ENCODE measurements at regions not wholly inside any gene's neighbourhood (a gene's known extent, or its start where the extent isn't known, plus 50 kb on each side); places are given as distances from the start of the nearest gene placed in this dataset.

- DNase-seq: no peak
Observed at GRCh38 chr9:118529210-118529609, 825.0 kb downstream of the TLR4 start.

DNA sequence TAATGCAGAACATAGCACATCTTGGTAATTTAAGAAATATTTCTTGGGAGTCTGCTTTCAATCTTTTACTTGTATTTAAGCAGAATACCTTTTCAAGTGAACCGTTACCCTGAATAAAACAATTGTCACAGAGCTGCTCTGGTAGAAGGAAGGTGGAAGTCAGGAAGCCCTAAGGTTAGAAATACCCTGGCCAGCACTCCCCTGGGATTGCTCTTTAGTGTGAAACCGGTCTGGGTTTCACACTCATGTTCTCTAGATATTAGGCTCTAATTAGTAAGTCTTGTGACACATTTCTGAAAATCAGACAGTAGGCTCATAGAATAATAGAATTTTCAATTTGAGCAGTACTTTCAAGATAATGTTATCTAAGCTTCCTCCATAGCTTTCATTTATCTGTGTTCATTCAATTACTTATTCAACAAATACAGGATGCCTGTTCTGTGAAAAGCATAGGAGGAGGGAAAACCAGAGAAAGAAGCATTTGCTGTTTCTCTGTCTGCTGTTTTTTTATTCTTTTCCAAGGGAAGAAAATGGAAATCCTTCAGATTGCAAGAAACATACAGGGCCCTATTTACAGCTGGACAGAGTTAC, 825.5 kb downstream of the TLR4 start:
- DNase-seq: no peak

- no peak for DNase-seq
Observed at GRCh38 chr9:118532592-118532991, 828.4 kb downstream of the TLR4 start.

DNA sequence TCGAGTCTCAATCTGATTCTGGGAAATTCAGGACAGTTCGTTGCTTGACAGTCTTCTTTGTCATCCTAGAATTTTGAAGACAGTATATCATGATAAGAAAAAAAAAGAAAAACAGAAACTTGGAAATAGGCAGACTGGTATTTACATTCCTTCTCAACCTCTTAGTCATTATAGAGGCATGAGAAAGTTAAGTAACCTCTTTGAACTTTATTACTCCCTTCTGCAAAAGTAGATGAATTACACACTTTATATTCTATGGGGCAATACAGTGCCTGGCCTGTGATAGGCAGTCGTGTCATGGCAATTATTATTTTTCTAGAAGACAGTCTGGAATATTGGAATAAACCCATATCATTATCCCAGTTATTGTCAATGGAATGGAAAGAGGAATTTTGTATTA, 828.9 kb downstream of the TLR4 start:
- no peak for DNase-seq

GRCh38 chr9:118533850-118534249, 829.6 kb downstream of the TLR4 start:
- no peak for DNase-seq

DNA sequence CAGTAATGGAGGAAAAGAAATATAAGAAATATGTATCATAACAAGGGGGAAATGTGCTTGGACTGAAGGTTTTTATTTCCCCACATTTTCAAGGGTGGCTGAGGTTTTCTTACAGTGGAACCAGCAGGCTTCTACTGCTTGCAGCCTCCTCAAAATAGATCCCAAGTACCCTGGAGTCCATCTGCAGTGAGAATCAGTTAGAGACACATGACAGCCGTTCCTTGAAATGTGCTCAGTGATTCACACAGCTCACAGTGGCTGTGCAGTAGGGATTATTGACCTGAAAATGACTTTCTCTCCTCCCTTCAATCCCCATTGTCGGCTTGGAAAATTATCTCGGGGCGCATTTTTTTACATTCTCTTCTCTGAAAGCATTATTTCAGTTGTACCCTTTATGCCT, 832.0 kb downstream of the TLR4 start:
- DNase-seq: no peak

- DNase-seq: no peak
Observed at GRCh38 chr9:118538959-118539358, 830.3 kb downstream of the BRINP1 start.

- no peak for DNase-seq
Observed at GRCh38 chr9:118553465-118553864, 815.8 kb downstream of the BRINP1 start.

GRCh38 chr9:118554987-118555386, 814.2 kb downstream of the BRINP1 start:
- DNase-seq: no peak

- DNase-seq: no peak
Observed at GRCh38 chr9:118558026-118558425, 811.2 kb downstream of the BRINP1 start.

DNA sequence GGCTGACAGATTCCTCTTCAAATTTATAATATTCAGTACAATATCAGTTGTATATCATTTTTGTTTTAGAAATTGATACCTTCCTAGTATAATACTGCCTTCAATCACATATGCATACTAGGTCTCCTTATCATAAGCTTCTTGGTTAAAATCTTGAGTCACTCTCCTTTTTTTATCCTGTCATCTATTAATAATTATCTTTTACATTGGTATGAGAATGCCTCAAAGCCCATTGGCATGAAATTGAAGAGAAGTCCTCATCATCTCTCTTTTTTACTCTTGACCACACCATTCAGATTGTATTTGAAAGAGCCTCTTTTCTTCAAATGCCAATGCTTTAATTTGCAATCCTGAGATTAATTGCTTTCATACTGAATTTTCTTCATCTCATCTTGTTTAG, 810.3 kb downstream of the BRINP1 start:
- no peak for DNase-seq

DNA sequence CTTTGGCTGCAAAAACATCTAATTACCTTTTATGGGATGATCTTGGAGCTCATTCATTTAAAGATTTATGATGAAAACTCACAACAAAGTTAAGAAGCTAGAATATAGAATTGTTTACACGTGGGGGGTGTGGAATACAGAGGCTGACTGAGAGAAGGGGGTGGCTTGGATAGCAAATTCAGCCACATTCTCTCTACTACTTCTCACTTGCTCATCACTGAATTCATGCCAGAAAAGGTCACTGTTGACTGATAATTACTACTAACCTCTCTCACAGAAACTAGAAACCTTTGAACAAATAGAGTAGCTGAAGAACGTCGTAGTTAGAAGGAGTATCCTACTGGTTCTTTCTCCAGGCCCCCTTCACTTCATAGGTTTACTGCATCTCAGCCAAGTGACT, 808.2 kb downstream of the BRINP1 start:
- no peak for DNase-seq

GRCh38 chr9:118563677-118564076, 805.6 kb downstream of the BRINP1 start:
- DNase-seq: no peak

DNA sequence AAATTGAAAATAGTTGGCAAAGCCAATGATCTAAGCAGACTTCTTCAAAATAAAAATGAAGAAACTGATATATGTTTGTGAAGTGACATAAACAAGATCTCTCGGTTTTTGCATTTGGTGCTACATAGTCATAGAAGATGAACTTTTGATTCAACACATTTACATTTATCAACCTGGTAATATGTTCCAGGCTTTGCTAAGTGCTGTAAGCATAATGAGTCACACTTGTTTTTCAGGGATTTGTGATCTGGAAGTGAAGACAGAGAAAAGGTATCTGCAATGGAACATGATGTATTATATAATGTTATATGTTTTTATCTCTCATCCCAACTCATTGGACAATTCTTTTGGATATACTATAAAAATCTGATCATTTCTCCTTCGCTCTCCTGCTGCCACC, 801.4 kb downstream of the BRINP1 start:
- no peak for DNase-seq

- DNase-seq: no peak
Observed at GRCh38 chr9:118568704-118569103, 800.5 kb downstream of the BRINP1 start.

GRCh38 chr9:118569148-118569547, 800.1 kb downstream of the BRINP1 start:
- no peak for DNase-seq

DNA sequence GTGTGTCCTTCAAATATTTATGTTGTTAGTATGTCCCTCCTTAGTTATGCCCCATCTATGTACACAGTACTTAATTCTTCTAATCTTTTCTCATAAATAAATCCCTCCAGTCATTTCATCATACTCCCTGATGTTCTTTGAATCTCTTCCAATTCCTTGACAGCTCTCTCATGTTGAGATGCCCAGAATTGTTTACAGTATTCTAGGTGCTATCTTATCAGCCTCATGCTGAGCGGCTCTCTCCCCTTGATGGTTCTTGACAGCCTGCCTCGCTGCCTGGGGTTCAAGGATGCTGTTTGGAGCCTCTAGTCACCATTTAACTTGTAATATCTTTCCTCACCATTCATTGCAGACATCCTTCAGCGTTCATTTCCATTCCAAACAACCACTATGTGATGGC, 799.2 kb downstream of the BRINP1 start:
- no peak for DNase-seq

DNA sequence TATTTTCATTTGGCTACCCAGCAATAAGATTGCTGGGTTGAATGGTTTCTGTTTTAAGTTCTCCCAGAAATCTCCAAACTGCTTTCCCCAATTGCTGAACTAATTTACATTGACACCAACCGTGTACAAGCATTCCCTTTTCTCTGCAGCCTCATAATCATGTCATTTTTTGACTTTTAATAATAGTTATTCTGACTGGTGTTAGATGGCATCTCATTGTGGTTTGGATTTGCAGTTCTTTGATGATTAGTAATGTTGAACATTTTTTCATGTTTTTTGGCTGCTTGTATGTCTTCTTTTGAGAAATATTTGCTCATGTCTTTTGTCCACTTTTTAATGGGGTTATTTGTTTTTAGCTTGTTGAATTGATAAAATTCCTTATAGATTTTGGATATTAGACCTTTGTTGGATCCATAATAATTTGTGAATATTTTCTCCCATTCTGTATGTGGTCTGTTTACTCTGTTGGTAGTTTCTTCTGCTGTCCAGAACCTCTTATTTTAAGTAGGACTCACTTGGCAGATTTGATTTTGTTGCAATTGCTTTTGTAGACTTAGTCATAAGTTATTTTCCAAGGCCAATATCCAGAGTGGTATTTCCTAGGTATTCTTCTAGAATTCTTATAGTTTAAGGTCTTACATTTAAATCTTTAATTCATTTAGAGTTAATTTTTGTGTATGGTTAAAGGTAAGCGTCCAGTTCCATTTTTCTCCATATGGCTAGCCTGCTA, 793.7 kb downstream of the BRINP1 start:
- DNase-seq: no peak

DNA sequence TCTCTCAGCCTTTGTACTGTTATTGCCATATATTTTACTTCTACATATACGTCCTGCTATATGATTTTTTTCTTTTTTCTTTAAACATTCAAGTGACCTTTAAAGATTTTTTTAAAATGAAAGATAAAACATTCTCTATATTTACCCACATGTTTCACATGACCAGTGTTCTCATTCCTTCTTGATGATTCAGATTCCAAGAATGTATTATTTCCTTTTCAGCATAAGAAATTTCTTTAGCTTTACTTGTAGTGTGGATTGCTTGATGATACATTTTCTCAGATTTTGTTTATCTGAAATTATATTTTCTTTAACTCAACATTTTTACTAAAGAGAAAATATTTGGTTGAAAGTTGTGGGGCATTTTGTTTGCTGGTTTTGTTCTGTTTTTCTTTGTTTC, 792.1 kb downstream of the BRINP1 start:
- DNase-seq: no peak

DNA sequence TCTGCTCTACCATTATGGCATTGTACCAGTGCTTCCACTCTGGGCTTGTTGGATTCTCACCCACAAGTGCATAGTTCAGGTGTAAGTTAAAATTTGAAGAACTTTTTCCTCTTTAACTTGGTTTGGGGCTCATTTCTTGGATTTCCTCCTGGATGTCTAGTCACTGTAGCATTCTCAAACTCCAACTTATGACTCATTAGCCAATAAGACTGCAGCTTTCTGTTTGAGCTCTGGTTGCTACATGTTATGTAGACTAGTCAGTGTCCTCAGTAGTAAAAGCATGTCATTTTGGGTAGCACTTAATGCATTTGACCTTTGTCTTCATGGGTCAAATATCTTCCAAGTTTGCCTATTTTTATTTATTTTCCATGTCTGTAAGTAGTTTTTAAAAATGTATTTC, 790.8 kb downstream of the BRINP1 start:
- no peak for DNase-seq

- no peak for DNase-seq
Observed at GRCh38 chr9:118583414-118583813, 785.8 kb downstream of the BRINP1 start.

GRCh38 chr9:118586978-118587377, 782.3 kb downstream of the BRINP1 start:
- DNase-seq: no peak

GRCh38 chr9:118594428-118594827, 774.8 kb downstream of the BRINP1 start:
- DNase-seq: no peak

DNA sequence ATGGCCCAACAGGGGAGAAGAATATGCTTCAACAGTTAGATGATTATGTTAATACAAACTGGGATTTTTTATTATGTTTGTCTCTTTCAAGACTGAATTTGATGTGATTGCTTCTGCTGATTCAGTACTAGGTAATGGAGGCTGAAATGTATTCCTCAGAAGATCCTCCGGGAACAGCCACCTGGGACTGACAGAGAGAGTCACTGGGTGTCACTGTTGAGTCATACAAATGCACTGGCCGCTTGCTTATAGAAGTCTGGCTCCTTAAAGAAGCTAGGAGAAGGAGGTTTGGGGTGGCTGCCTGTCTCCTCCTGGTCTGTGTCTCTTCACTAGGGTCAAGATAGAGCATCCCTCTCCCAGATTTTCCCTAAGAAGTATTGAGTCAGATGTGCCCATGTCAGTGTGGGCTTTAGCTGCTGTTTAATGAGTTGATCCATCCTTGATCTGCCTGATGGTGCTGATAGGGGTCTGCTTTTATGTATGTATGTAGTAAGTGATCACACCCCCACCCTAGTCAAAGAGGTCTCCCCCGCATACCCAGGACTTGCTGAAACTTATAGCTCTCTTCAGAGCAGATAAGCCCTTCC, 773.4 kb downstream of the BRINP1 start:
- DNase-seq: no peak

All from left hindlimb (tissue), 1 donor.